DOHH2 (cell line): ENCODE measurements at regions not wholly inside any gene's neighbourhood (a gene's known extent, or its start where the extent isn't known, plus 50 kb on each side); places are given as distances from the start of the nearest gene placed in this dataset.

Experiments used
- CTCF ChIP-seq: fragments of 200-600 bp; sonication (generic); IDR thresholded peaks from one replicate; pipeline ENCODE4 v1.5.1; 2014; ENCODE audit warnings: antibody characterized with exemption, mild to moderate bottlenecking, low read depth, low read length; ENCODE audit not compliant: poor library complexity, severe bottlenecking
- EZH2phosphoT487 ChIP-seq: fragments of 200-600 bp; sonication (generic); IDR thresholded peaks from 2 replicates; pipeline ENCODE4 v1.6.1; 2017; ENCODE audit warnings: borderline replicate concordance, mild to moderate bottlenecking, antibody characterized with exemption, low read length, moderate library complexity, mixed read lengths

DNA sequence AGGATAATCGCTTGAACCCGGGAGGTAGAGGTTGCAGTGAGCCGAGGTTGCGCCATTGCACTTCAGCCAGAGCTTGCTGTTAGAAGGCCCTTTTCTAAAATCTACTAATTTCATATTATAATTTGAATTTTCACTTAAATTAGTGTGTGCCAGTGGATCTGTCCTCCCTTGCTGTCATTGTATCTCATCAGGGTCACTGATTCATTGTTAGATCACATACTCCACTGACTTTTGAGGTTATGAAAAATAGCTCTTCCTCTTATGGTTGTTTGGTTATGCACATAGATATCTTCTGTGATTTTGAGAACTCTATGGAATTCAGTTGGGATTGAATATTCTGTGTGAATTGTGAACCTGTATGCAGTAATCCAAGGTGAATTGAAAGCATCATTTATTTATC is 53.1 kb upstream of the TULP4 start:
- TF ChIP-seq CTCF (no peak), EZH2phosphoT487 (no peak)
